NCI-H446 (cell line): ENCODE measurements at regions not wholly inside any gene's neighbourhood (a gene's known extent, or its start where the extent isn't known, plus 50 kb on each side); places are given as distances from the start of the nearest gene placed in this dataset.
A peak's percentile ranks its signal among the peaks of the same experiment; 100 is the strongest.
"Not testable (repeated sequence)": the region's sequence is repeated elsewhere in the genome, so short reads cannot be mapped to it uniquely, and the experiment has no call there.

Experiments used
- DNase-seq, 2 experiments: peaks; one replicate each; lab custom pipeline; 2025; lab: John Stamatoyannopoulos, UW

DNA sequence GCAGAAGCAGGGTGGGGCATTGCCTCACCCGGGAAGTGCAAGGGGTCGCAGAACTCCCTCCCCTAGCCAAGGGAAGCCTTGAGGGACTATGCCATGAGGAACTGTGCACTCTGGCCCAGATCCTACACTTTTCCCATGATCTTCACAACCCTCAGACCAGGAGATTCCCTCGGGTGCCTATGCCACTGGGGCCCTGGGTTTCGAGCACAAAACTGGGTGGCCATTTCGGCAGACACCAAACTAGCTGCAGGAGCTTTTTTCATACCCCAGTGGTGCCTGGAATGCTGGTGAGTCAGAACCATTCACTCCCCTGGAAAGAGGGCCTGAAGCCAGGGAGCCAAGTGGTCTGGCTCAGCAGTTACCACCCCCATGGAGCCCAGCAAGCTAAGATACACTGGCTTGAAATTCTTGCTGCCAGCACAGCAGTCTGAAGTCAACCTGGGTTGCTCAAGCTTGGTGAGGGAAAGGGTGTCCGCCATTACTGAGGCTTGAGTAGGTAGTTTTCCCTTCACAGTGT is 573.7 kb upstream of the ANO3 start:
- DNase-seq = no peak

DNA sequence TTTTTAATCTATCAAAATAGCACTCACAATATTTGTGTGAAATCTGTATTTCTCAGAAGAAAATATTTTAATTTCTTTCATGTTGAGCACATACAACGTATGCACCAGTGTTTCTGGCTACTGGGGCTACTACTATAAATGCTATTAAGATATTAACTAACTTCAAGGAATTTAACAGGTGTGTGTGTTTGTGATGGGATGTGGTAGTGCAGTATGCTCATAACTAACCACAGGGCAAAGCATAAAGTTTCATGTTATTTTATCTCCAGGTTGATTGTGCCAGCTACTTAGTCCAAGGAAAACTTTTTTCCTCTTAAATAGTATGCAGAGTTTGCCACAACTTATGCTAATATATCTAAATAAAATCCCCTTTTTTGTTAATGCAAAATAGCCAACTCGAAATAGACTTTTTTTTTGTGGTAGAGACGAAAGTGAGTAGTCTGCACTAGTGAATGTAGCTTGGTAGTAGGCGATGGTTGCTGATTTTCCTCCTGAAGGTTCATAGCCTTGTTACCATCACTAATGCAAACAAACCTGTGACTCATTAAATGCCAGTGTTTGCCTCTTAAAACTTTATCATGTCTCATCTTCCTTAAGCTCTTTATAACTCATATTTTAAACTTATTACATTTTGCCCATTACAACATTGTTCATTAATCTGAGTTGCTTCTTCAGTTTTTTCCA is 565.5 kb upstream of the ANO3 start:
- DNase-seq = no peak

GRCh38 chr11:25769287-25769686 is 562.6 kb upstream of the ANO3 start:
- DNase-seq = no peak

- DNase-seq = no peak
Measured at GRCh38 chr11:25771605-25772004, 560.3 kb upstream of the ANO3 start.

DNA sequence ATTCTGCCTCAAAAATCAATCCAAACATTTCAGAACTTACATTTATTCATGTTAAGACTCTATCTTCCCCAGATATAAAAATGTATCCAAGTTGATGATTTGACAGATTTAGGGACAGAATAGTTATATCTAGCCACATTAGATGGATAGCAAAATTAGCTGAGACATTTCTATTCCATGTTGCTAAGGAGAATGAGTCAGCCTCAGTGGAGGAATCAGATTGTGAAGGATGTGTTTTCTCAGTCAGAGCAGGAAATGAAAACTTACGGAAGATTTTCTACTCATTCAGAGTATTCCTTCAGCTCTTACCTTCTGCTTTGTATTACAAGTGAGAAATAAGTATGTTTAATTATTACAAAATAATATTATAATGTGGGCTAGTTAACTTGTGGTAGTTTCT is 556.3 kb upstream of the ANO3 start:
- DNase-seq = no peak

GRCh38 chr11:25776238-25776637 is 555.7 kb upstream of the ANO3 start:
- no peak for DNase-seq

DNA sequence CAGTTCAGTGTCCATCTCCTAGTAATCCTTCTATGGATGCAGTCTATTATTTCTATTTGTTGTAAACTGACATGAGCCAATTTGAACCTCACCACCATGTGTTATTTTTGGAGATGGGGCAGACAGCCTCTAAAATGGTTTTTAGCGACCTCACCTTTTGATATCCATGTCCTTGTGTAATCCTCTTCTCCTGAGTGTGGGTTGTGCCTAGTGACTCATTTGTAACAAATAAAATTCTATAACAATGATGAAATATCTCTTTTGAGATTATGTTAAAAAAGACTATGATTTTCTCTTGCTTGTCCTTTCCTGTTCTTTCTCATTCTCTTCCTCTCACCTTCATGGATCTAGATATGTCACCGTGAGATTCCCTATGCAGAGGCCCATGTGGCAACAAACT is 554.6 kb upstream of the ANO3 start:
- no peak for DNase-seq

GRCh38 chr11:25779033-25779432 is 552.9 kb upstream of the ANO3 start:
- no peak for DNase-seq

GRCh38 chr11:25787416-25787815 is 544.5 kb upstream of the ANO3 start:
- no peak for DNase-seq

DNA sequence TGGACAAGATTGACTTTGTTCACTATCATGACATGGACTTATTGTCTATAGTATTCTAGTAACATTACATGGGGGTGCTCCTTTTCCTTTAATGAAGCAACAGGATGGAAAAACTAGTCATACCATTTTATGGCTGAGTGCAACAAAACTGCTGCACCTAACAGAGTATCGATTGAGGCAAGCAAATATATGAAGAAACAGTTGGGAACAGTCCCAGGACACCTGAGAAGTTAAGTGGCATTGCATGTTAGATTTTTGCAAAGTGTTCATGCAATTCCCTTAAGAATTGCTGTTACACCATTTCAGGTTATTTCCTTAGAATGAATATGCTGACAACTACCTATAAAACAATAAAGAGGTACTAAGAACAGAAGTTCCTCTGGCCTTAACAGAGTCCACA is 541.5 kb upstream of the ANO3 start:
- DNase-seq = no peak

- DNase-seq = no peak
Measured at GRCh38 chr11:25793637-25794036, 538.3 kb upstream of the ANO3 start.

GRCh38 chr11:25794804-25795203 is 537.1 kb upstream of the ANO3 start:
- DNase-seq = no peak

- DNase-seq = no peak
Measured at GRCh38 chr11:25816411-25816810, 515.5 kb upstream of the ANO3 start.

GRCh38 chr11:25824688-25825087 is 507.2 kb upstream of the ANO3 start:
- DNase-seq = no peak

GRCh38 chr11:25831485-25831884 is 500.4 kb upstream of the ANO3 start:
- not testable (repeated sequence) for DNase-seq

GRCh38 chr11:25838918-25839625 is 492.9 kb upstream of the ANO3 start:
- DNase-seq = no peak

DNA sequence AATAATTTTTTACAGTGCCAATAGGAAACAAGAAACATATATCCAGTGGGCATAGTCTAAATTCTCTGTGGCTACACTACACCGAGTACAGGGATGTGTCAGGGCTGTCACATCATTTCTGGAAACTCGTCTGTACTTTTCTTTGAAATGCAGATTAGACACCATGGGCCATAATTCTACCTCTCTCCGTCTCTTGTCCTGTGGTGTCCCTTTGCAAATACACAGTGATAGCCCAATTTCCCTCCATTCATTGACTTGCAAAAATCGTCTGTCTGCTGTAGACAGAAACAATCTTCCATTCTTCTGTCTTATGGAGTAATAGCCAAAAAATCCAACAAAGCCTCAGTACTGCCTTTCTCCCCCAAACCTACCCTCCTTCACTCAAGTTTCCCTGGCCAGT is 487.1 kb upstream of the ANO3 start:
- DNase-seq = no peak

DNA sequence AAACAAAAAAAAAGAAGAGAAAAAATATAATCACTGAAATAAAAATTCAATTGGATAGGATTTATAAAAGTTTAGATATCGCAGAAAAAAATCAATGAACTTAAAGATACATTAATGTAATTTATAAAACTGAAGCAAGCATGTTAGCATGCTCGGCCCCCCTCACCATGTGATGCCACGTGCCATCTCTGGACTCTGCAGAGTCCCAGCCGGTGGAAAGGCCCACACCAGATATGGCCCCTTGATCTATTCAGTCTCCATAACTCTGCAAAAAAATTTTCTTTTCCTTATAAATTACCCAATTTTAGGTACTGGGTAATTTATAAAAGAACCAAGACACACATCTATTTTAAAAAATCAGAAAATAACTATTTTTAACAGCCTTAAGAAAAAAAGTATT is 476.0 kb upstream of the ANO3 start:
- no peak for DNase-seq

- no peak for DNase-seq
Measured at GRCh38 chr11:25859776-25860175, 472.2 kb upstream of the ANO3 start.

- peak in 1 of 2 experiments; percentile 22 for DNase-seq
Measured at GRCh38 chr11:25860677-25861450, 471.1 kb upstream of the ANO3 start.

- DNase-seq = no peak
Measured at GRCh38 chr11:25862159-25862558, 469.8 kb upstream of the ANO3 start.

- DNase-seq = no peak
Measured at GRCh38 chr11:25863986-25864385, 467.9 kb upstream of the ANO3 start.

GRCh38 chr11:25876456-25876965 is 455.4 kb upstream of the ANO3 start:
- DNase-seq = no peak
